ENCODE measurements at regions not wholly inside any gene's neighbourhood (a gene's known extent, or its start where the extent isn't known, plus 50 kb on each side); places are given as distances from the start of the nearest gene placed in this dataset.

DNA sequence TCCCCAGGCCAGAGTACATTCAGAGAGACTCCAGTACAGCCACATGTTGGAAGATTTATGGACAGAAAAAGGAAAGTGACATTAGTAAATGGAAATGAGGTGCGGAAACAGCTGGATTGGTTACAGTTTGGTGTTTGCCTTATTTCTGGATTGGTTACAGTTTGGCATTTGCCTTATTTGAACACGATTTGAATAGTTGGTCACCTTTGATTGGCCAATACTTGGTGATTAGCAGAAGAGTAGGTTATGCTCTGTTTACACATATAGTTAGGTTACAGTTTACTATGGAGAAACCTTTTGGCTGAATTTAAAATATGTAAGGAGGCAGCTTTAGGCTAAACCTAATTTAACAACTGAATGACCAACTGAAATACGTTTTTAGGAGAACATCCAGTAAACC is 173.7 kb downstream of the AASDH start:
- TF ChIP-seq CTCF (IDR thresholded peaks at IDR 0.05; ENCODE audit: low read depth, low read length) (no peak), POLR2A (IDR thresholded peaks at IDR 0.05; ENCODE audit: extremely low read depth, insufficient read length) (no peak), MYC (IDR thresholded peaks at IDR 0.05; ENCODE audit: low read depth, low read length) (no peak)
- TF ChIP-seq, protein P1, sequence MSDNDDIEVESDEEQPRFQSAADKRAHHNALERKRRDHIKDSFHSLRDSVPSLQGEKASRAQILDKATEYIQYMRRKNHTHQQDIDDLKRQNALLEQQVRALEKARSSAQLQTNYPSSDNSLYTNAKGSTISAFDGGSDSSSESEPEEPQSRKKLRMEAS (IDR thresholded peaks at IDR 0.05; ENCODE audit: low read depth, low read length) = no peak
